Upper lobe of left lung (tissue), 4 donors: ENCODE measurements at regions not wholly inside any gene's neighbourhood (a gene's known extent, or its start where the extent isn't known, plus 50 kb on each side); places are given as distances from the start of the nearest gene placed in this dataset.
"Not testable (repeated sequence)": the region's sequence is repeated elsewhere in the genome, so short reads cannot be mapped to it uniquely, and the experiment has no call there.

Experiments
- CTCF ChIP-seq, 6 experiments: fragments of 450-650 bp in 4 of 6; fragments of 200-600 bp in 2 of 6; sonication (generic) in 2 of 6; IDR thresholded peaks; one replicate each; pipeline ENCODE4 v1.5.1; 2016 to 2019; ENCODE audit warnings: antibody characterized with exemption in 6 of 6
- POLR2A ChIP-seq, 4 donors: fragments of 450-650 bp; IDR thresholded peaks; one replicate each; pipeline ENCODE4 v1.5.1; 2016 to 2017; ENCODE audit warnings: antibody characterized with exemption in 4 of 4, mild to moderate bottlenecking in 2 of 4

- TF ChIP-seq CTCF, POLR2A (IDR thresholded peaks at IDR 0.05): not testable (repeated sequence)
Observed at GRCh38 chr7:8347395-8347794, 85.4 kb upstream of the ICA1 start.
